GM23248 (cell line): ENCODE measurements at regions not wholly inside any gene's neighbourhood (a gene's known extent, or its start where the extent isn't known, plus 50 kb on each side); places are given as distances from the start of the nearest gene placed in this dataset.
"Not testable (repeated sequence)": the region's sequence is repeated elsewhere in the genome, so short reads cannot be mapped to it uniquely, and the experiment has no call there.

Source experiments
- DNase-seq: peaks from one replicate; pipeline ENCODE4 v3.0.0-alpha.2; 2015
- H2AFZ ChIP-seq: fragments of 200-600 bp; sonication (generic); 2 replicates; pipeline ENCODE4 v1.6.1; 2016; ENCODE audit warnings: antibody characterized with exemption
- H3F3A ChIP-seq: fragments of 200-600 bp; sonication (generic); 2 replicates; pipeline ENCODE4 v1.6.1; 2016; ENCODE audit warnings: mild to moderate bottlenecking, antibody characterized with exemption, mixed run types; ENCODE audit not compliant: insufficient read depth
- H3K27ac ChIP-seq: fragments of 200-600 bp; sonication (generic); 2 replicates; pipeline ENCODE4 v1.5.1; 2016; ENCODE audit warnings: mild to moderate bottlenecking
- H3K27me3 ChIP-seq: fragments of 200-600 bp; sonication (generic); replicated peaks from 2 replicates; pipeline ENCODE4 v1.6.1; 2016; ENCODE audit warnings: mild to moderate bottlenecking; ENCODE audit not compliant: insufficient read depth
- H3K36me3 ChIP-seq: fragments of 200-600 bp; sonication (generic); 2 replicates; pipeline ENCODE4 v1.6.1; 2016; ENCODE audit warnings: low read depth, mild to moderate bottlenecking
- H3K4me1 ChIP-seq: fragments of 200-600 bp; sonication (generic); 2 replicates; pipeline ENCODE4 v1.6.1; 2016; ENCODE audit warnings: mild to moderate bottlenecking; ENCODE audit not compliant: insufficient read depth
- H3K4me2 ChIP-seq: fragments of 200-600 bp; sonication (generic); one replicate; pipeline ENCODE4 v1.6.1; 2016; ENCODE audit warnings: mild to moderate bottlenecking; ENCODE audit not compliant: unreplicated experiment
- H3K4me3 ChIP-seq: fragments of 200-600 bp; sonication (generic); 2 replicates; pipeline ENCODE4 v1.5.1; 2016; ENCODE audit warnings: mild to moderate bottlenecking
- H3K79me2 ChIP-seq: fragments of 200-600 bp; sonication (generic); 2 replicates; pipeline ENCODE4 v1.6.1; 2016; ENCODE audit warnings: mild to moderate bottlenecking; ENCODE audit not compliant: insufficient read depth
- H3K9ac ChIP-seq: fragments of 200-600 bp; sonication (generic); 2 replicates; pipeline ENCODE4 v1.6.1; 2016; ENCODE audit warnings: mild to moderate bottlenecking
- H3K9me2 ChIP-seq: fragments of 200-600 bp; sonication (generic); 2 replicates; pipeline ENCODE4 v1.6.1; 2016; ENCODE audit warnings: mixed run types, mild to moderate bottlenecking, moderate library complexity; ENCODE audit not compliant: insufficient read depth
- H3K9me3 ChIP-seq: fragments of 200-600 bp; sonication (generic); one replicate; pipeline ENCODE4 v1.6.1; 2017; ENCODE audit warnings: low read depth
- H4K20me1 ChIP-seq: fragments of 200-600 bp; sonication (generic); 2 replicates; pipeline ENCODE4 v1.6.0; 2016; ENCODE audit not compliant: insufficient read depth
- EZH2 ChIP-seq: fragments of 200-600 bp; sonication (generic); IDR thresholded peaks from 2 replicates; pipeline ENCODE4 v1.6.1; 2018; ENCODE audit warnings: antibody characterized with exemption, mild to moderate bottlenecking; ENCODE audit not compliant: insufficient read depth, poor library complexity, severe bottlenecking
- EZH2phosphoT487 ChIP-seq: fragments of 200-600 bp; sonication (generic); IDR thresholded peaks from 2 replicates; pipeline ENCODE4 v1.6.1; 2018; ENCODE audit warnings: antibody characterized with exemption, moderate library complexity, mild to moderate bottlenecking, low read depth; ENCODE audit not compliant: insufficient read depth
- WGBS, 2 experiments: methylation state at CpG; one replicate each; pipeline ENCODE4 v1.1.6; 2015 to 2017; ENCODE audit warnings: low lambda C conversion rate in 2 of 2, low coverage in 1 of 2; ENCODE audit errors: missing lambda C conversion rate in 2 of 2; 5-methylcytosine and 5-hydroxymethylcytosine counted together
- in situ Hi-C: fragments of 300-500 bp; cut with MboI; formaldehyde crosslinking; loops from 2 replicates; pipeline ENCODE4 v1.15.0; 2020

GRCh38 chr19:31046024-31046423 is 303.2 kb downstream of the TSHZ3 start:
- in situ Hi-C loops: no loop called here

GRCh38 chr19:31041461-31041860 is 307.8 kb downstream of the TSHZ3 start:
- in situ Hi-C loops: no loop called here
- Histone ChIP-seq H3K9ac (no peak overlapping the region), H3K27me3 (peaks cover 28% of the 10 kb centered on the region)

More at GRCh38 chr19:31046024-31046423, 303.2 kb downstream of the TSHZ3 start:
- no peak overlapping the region for H3K9ac ChIP-seq
- no peaks in the 10 kb centered on the region for H3K36me3 ChIP-seq
- H3K9me2 ChIP-seq: no peaks in the 10 kb centered on the region
- no peaks in the 10 kb centered on the region for H3K4me1 ChIP-seq
- H3K27ac ChIP-seq: no peak overlapping the region
- H3K4me2 ChIP-seq: no peak overlapping the region
- H3F3A ChIP-seq: no peaks in the 10 kb centered on the region
- no peak for DNase-seq
- no peaks in the 10 kb centered on the region for H3K9me3 ChIP-seq
- 22 to 23% methylated on average over 2 of the region's 2 CpGs for WGBS, 2 experiments
- no peaks in the 10 kb centered on the region for H4K20me1 ChIP-seq
- H3K79me2 ChIP-seq: no peaks in the 10 kb centered on the region
- H3K4me3 ChIP-seq: no peak overlapping the region
- no peak overlapping the region for H2AFZ ChIP-seq
- no peak for TF ChIP-seq EZH2
- TF ChIP-seq EZH2phosphoT487: no peak
- peaks cover 20% of the 10 kb centered on the region for H3K27me3 ChIP-seq

DNA sequence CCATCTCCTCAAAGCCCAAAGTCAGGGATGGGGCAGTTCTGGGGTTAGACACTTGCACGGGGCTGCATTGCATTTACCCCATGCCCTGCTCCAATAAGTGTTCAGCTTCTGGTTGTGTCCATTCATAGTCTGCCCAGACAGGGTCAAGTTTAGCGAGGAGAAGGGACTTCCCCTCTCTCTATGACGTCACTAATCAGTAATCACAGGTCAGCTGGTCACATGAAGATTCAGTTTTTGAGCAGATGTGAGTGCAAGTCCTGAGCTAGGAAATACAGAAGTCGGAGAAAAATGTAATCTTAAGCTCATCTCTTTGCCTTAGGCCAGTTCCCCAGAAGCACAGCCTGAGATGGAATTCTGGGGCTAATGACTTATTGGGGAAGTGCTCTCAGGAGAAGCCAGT is 310.1 kb downstream of the TSHZ3 start:
- WGBS, 2 experiments: 49 to 58% methylated on average over 4 of the region's 4 CpGs
- DNase-seq: no peak

More at GRCh38 chr19:31041461-31041860, 307.8 kb downstream of the TSHZ3 start:
- Histone ChIP-seq H3K27ac (no peak overlapping the region), H3K4me1 (no peaks in the 10 kb centered on the region), H4K20me1 (no peaks in the 10 kb centered on the region), H2AFZ (no peak overlapping the region), H3K4me2 (no peak overlapping the region), H3K4me3 (no peak overlapping the region), H3K36me3 (no peaks in the 10 kb centered on the region), H3F3A (no peaks in the 10 kb centered on the region), H3K79me2 (no peaks in the 10 kb centered on the region), H3K9me2 (no peaks in the 10 kb centered on the region), H3K9me3 (no peaks in the 10 kb centered on the region)
- WGBS, 2 experiments: 21 to 45% methylated on average over 2 of the region's 2 CpGs
- no peak for DNase-seq
- TF ChIP-seq EZH2phosphoT487: no peak
- TF ChIP-seq EZH2: no peak

GRCh38 chr19:31037286-31037980 is 311.8 kb downstream of the TSHZ3 start:
- in situ Hi-C loops: no loop called here

More for the DNA sequence above, 310.1 kb downstream of the TSHZ3 start:
- no peak overlapping the region for H3K27ac ChIP-seq
- H3K36me3 ChIP-seq: no peaks in the 10 kb centered on the region
- in situ Hi-C loops: no loop called here
- no peaks in the 10 kb centered on the region for H4K20me1 ChIP-seq
- H3K9ac ChIP-seq: no peak overlapping the region
- no peak overlapping the region for H2AFZ ChIP-seq
- H3K79me2 ChIP-seq: no peaks in the 10 kb centered on the region
- no peak overlapping the region for H3K4me3 ChIP-seq
- H3K9me3 ChIP-seq: peaks cover 2% of the 10 kb centered on the region
- no peak overlapping the region for H3K4me2 ChIP-seq
- TF ChIP-seq EZH2: no peak
- TF ChIP-seq EZH2phosphoT487: no peak
- H3K4me1 ChIP-seq: no peaks in the 10 kb centered on the region
- H3K27me3 ChIP-seq: peaks cover 48% of the 10 kb centered on the region
- H3K9me2 ChIP-seq: no peaks in the 10 kb centered on the region
- no peaks in the 10 kb centered on the region for H3F3A ChIP-seq

DNA sequence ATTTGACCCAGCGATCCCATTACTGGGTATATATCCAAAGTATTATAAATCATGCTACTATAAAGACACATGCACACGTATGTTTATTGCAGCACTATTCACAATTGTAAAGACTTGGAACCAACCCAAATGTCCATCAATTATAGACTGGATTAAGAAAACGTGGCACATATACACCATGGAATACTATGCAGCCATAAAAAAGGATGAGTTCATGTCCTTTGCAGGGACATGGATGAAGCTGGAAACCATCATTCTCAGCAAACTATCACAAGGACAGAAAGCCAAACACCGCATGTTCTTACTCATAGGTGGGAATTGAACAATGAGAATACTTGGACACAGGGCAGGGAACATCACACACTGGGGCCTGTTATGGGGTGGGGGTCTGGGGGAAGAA is 317.8 kb downstream of the TSHZ3 start:
- H2AFZ ChIP-seq, in situ Hi-C loops, DNase-seq, H3K36me3 ChIP-seq, H3K79me2 ChIP-seq, H3K27ac ChIP-seq, H3K4me2 ChIP-seq, H3K9me2 ChIP-seq, H3K9me3 ChIP-seq, H4K20me1 ChIP-seq, H3K4me3 ChIP-seq, H3K4me1 ChIP-seq, H3F3A ChIP-seq, H3K9ac ChIP-seq: not testable (repeated sequence)
- 39 to 47% methylated on average over 4 of the region's 4 CpGs for WGBS, 2 experiments
- H3K27me3 ChIP-seq: peaks cover 50% of the 10 kb centered on the region

More at GRCh38 chr19:31037286-31037980, 311.8 kb downstream of the TSHZ3 start:
- WGBS, 2 experiments: 68 to 73% methylated on average over 3 of the region's 3 CpGs
- no peaks in the 10 kb centered on the region for H4K20me1 ChIP-seq
- H3K9me3 ChIP-seq: peaks cover 2% of the 10 kb centered on the region
- H3K79me2 ChIP-seq: no peaks in the 10 kb centered on the region
- no peak overlapping the region for H3K9ac ChIP-seq
- no peak overlapping the region for H2AFZ ChIP-seq
- no peaks in the 10 kb centered on the region for H3K4me1 ChIP-seq
- no peak overlapping the region for H3K27ac ChIP-seq
- no peaks in the 10 kb centered on the region for H3K9me2 ChIP-seq
- H3F3A ChIP-seq: no peaks in the 10 kb centered on the region
- TF ChIP-seq EZH2: no peak
- no peak for TF ChIP-seq EZH2phosphoT487
- no peaks in the 10 kb centered on the region for H3K36me3 ChIP-seq
- peaks cover 49% of the 10 kb centered on the region for H3K27me3 ChIP-seq
- no peak for DNase-seq
- H3K4me2 ChIP-seq: no peak overlapping the region
- H3K4me3 ChIP-seq: no peak overlapping the region
